Liver (tissue), 8 donors: ENCODE measurements at regions not wholly inside any gene's neighbourhood (a gene's known extent, or its start where the extent isn't known, plus 50 kb on each side); places are given as distances from the start of the nearest gene placed in this dataset.

Experiments used
- DNase-seq: peaks from one replicate; pipeline ENCODE4 v3.0.0-alpha.2; 2017; ENCODE audit warnings: low spot score
- H3K27ac ChIP-seq, 2 donors: one replicate each; pipeline ENCODE4 v1.7.0; 2013; ENCODE audit warnings: inconsistent platforms in 2 of 2, low read length in 2 of 2, control low read depth in 1 of 2, low read depth in 1 of 2, mild to moderate bottlenecking in 1 of 2
- H3K27me3 ChIP-seq, 4 donors: one replicate each; pipeline versions ENCODE4 v1.6.1 to v1.7.0; 2013; ENCODE audit warnings: low read length in 3 of 4, inconsistent platforms in 1 of 4, mild to moderate bottlenecking in 1 of 4, moderate library complexity in 1 of 4; ENCODE audit not compliant: control insufficient read depth in 4 of 4, insufficient read depth in 4 of 4
- H3K36me3 ChIP-seq, 4 donors: one replicate each; pipeline versions ENCODE4 v1.6.1 to v1.7.0; 2013; ENCODE audit warnings: low read length in 3 of 4, mild to moderate bottlenecking in 3 of 4, low read depth in 1 of 4, moderate library complexity in 1 of 4; ENCODE audit not compliant: control insufficient read depth in 4 of 4, insufficient read depth in 3 of 4
- H3K4me1 ChIP-seq, 4 donors: one replicate each; pipeline versions ENCODE4 v1.6.1 to v1.7.0; 2013; ENCODE audit warnings: low read length in 3 of 4, mild to moderate bottlenecking in 3 of 4, moderate library complexity in 1 of 4; ENCODE audit not compliant: control insufficient read depth in 4 of 4, insufficient read depth in 4 of 4
- H3K4me3 ChIP-seq, 3 donors: one replicate each; pipeline versions ENCODE4 v1.6.1 to v1.7.0; 2013; ENCODE audit warnings: low read length in 3 of 3, control low read depth in 1 of 3, low read depth in 1 of 3, mild to moderate bottlenecking in 1 of 3
- H3K9ac ChIP-seq, 2 donors: one replicate each; pipeline ENCODE4 v1.7.0; 2013; ENCODE audit warnings: low read length in 2 of 2, mild to moderate bottlenecking in 2 of 2, moderate library complexity in 2 of 2, control low read depth in 1 of 2, low read depth in 1 of 2
- H3K9me3 ChIP-seq, 4 donors: one replicate each; pipeline versions ENCODE4 v1.6.1 to v1.7.0; 2013; ENCODE audit warnings: low read length in 3 of 4; ENCODE audit not compliant: control insufficient read depth in 4 of 4
- ATF3 ChIP-seq: IDR thresholded peaks from 2 replicates; pipeline ENCODE4 v1.6.1; 2016; ENCODE audit warnings: antibody characterized with exemption
- EGR1 ChIP-seq, 2 donors: IDR thresholded peaks; 2 replicates each; pipeline ENCODE4 v1.6.1; 2016 to 2018; ENCODE audit warnings: antibody characterized with exemption in 2 of 2, low read depth in 2 of 2
- FOXA1 ChIP-seq: IDR thresholded peaks from 2 replicates; pipeline ENCODE4 v1.6.1; 2016; ENCODE audit warnings: antibody characterized with exemption
- FOXA2 ChIP-seq: IDR thresholded peaks from 2 replicates; pipeline ENCODE4 v1.6.1; 2016; ENCODE audit warnings: antibody characterized with exemption
- GABPA ChIP-seq, 2 donors: IDR thresholded peaks in 1 of 2; conservative IDR thresholded peaks in 1 of 2; 2 replicates each; pipeline ENCODE4 v1.6.1; 2016; ENCODE audit warnings: antibody characterized with exemption in 2 of 2, mild to moderate bottlenecking in 1 of 2, moderate library complexity in 1 of 2
- HNF4A ChIP-seq, 2 donors: conservative IDR thresholded peaks; 2 replicates each; pipeline ENCODE4 v1.6.1; 2016; ENCODE audit warnings: antibody characterized with exemption in 2 of 2, mild to moderate bottlenecking in 2 of 2
- HNF4G ChIP-seq: IDR thresholded peaks from 2 replicates; pipeline ENCODE4 v1.6.1; 2016; ENCODE audit warnings: antibody characterized with exemption
- JUND ChIP-seq, 2 donors: IDR thresholded peaks; 2 replicates each; pipeline ENCODE4 v1.6.1; 2016; ENCODE audit warnings: antibody characterized with exemption in 2 of 2
- MAX ChIP-seq: IDR thresholded peaks from 2 replicates; pipeline ENCODE4 v1.6.1; 2016; ENCODE audit warnings: antibody characterized with exemption
- NR2F2 ChIP-seq: IDR thresholded peaks from 2 replicates; pipeline ENCODE4 v1.6.1; 2016; ENCODE audit warnings: antibody characterized with exemption
- RAD21 ChIP-seq, 2 donors: IDR thresholded peaks; 2 replicates each; pipeline ENCODE4 v1.6.1; 2016; ENCODE audit warnings: antibody characterized with exemption in 2 of 2, mild to moderate bottlenecking in 2 of 2
- RXRA ChIP-seq, 2 donors: IDR thresholded peaks; 2 replicates each; pipeline ENCODE4 v1.6.1; 2017 to 2018; ENCODE audit warnings: antibody characterized with exemption in 2 of 2, mild to moderate bottlenecking in 1 of 2
- SP1 ChIP-seq: IDR thresholded peaks from 2 replicates; pipeline ENCODE4 v1.6.1; 2018; ENCODE audit warnings: antibody characterized with exemption, mild to moderate bottlenecking
- TAF1 ChIP-seq: conservative IDR thresholded peaks from 2 replicates; pipeline ENCODE4 v1.6.1; 2016; ENCODE audit warnings: antibody characterized with exemption, mild to moderate bottlenecking
- YY1 ChIP-seq: IDR thresholded peaks from 2 replicates; pipeline ENCODE4 v1.6.1; 2016; ENCODE audit warnings: antibody characterized with exemption, mild to moderate bottlenecking
- WGBS: extraction: QIAGEN DNeasy Blood & Tissue Kit; methylation state at CpG from one replicate; pipeline ENCODE4 v1.1.7; 2013; 5-methylcytosine and 5-hydroxymethylcytosine counted together
- TF ChIP-seq, protein P1 (sequence below): IDR thresholded peaks from 2 replicates; pipeline ENCODE4 v1.6.1; 2016; ENCODE audit warnings: antibody characterized with exemption
- TF ChIP-seq, protein P2 (sequence below): IDR thresholded peaks from 2 replicates; pipeline ENCODE4 v1.6.1; 2016; ENCODE audit warnings: antibody characterized with exemption, mild to moderate bottlenecking
- TF ChIP-seq, protein P3 (sequence below): fragments of 150-350 bp; IDR thresholded peaks from 2 replicates; pipeline ENCODE4 v1.5.1; 2017; ENCODE audit warnings: improper control_type of control experiment, low read depth, low read length; ENCODE audit not compliant: missing input control
- donor health status: healthy.
- donor health status: healthy.
- donor health status: healthy.
- donor health status: healthy.
- donor health status: healthy.

DNA sequence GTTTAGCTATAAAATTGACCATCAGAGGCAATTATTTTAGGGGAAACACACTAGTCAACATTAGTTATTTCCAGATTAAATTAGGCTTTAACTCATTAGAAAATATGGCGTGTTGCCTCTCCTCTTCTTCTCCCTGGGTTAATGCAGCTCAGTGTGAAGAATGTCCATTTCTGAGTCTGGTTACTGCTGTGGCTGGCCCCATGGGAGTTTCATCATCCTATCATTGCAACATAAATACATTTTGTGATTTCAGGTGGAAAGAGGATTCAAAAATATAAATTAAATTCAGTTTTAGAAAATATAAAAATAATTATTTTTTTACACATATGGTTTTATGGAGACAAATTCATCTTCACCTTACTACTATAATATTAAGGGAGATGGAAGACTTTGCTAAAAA, 288.5 kb upstream of the ARSJ start:
- Histone ChIP-seq H3K4me3 (no peak overlapping the region), H3K36me3 (no peaks in the 10 kb centered on the region), H3K27ac (no peak overlapping the region), H3K4me1 (peaks cover 0 to 3% (median 0%) of the 10 kb centered on the region in 4 donors), H3K9me3 (no peaks in the 10 kb centered on the region), H3K9ac (no peak overlapping the region), H3K27me3 (no peaks in the 10 kb centered on the region)
- DNase-seq, result no peak
- WGBS, result 90% methylated on average over 1 of the region's 1 CpG
- TF ChIP-seq, protein P1, sequence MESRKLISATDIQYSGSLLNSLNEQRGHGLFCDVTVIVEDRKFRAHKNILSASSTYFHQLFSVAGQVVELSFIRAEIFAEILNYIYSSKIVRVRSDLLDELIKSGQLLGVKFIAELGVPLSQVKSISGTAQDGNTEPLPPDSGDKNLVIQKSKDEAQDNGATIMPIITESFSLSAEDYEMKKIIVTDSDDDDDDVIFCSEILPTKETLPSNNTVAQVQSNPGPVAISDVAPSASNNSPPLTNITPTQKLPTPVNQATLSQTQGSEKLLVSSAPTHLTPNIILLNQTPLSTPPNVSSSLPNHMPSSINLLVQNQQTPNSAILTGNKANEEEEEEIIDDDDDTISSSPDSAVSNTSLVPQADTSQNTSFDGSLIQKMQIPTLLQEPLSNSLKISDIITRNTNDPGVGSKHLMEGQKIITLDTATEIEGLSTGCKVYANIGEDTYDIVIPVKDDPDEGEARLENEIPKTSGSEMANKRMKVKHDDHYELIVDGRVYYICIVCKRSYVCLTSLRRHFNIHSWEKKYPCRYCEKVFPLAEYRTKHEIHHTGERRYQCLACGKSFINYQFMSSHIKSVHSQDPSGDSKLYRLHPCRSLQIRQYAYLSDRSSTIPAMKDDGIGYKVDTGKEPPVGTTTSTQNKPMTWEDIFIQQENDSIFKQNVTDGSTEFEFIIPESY, result no peak
- TF ChIP-seq HNF4G, result no peak

DNA sequence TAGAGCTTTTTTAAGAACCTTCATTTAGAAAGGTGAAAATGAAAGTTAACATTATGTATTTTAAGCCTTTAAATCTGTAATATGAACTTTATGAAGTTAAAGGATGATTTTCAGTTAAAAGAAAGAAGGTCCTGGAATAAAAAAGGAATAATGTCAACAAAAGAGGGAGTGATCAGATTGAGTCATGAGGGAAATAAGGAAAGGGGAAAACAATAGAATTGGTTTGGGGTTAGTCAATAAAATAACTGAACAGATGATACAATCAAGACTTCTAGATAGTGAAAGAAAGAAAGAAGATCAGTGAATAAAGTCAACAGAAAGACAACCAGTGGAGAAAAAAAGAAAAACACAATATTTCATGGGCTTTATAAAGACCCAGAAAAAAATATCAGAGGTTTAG, 291.6 kb upstream of the ARSJ start:
- Histone ChIP-seq H3K4me1 (no peaks in the 10 kb centered on the region), H3K36me3 (no peaks in the 10 kb centered on the region), H3K9ac (no peak overlapping the region), H3K27me3 (no peaks in the 10 kb centered on the region), H3K9me3 (no peaks in the 10 kb centered on the region), H3K4me3 (no peak overlapping the region), H3K27ac (no peak overlapping the region)
- no peak for DNase-seq
- TF ChIP-seq SP1, result no peak
- TF ChIP-seq MAX, result no peak
- TF ChIP-seq YY1, result no peak
- TF ChIP-seq FOXA2, result no peak
- no peak for TF ChIP-seq TAF1
- TF ChIP-seq ATF3, result no peak
- TF ChIP-seq FOXA1, result no peak
- TF ChIP-seq EGR1 (IDR thresholded peaks at IDR 0.05; ENCODE audit: low read depth in 2 of 2), result no peak
- TF ChIP-seq RXRA (IDR thresholded peaks at IDR 0.05), result no peak
- TF ChIP-seq, protein P2, sequence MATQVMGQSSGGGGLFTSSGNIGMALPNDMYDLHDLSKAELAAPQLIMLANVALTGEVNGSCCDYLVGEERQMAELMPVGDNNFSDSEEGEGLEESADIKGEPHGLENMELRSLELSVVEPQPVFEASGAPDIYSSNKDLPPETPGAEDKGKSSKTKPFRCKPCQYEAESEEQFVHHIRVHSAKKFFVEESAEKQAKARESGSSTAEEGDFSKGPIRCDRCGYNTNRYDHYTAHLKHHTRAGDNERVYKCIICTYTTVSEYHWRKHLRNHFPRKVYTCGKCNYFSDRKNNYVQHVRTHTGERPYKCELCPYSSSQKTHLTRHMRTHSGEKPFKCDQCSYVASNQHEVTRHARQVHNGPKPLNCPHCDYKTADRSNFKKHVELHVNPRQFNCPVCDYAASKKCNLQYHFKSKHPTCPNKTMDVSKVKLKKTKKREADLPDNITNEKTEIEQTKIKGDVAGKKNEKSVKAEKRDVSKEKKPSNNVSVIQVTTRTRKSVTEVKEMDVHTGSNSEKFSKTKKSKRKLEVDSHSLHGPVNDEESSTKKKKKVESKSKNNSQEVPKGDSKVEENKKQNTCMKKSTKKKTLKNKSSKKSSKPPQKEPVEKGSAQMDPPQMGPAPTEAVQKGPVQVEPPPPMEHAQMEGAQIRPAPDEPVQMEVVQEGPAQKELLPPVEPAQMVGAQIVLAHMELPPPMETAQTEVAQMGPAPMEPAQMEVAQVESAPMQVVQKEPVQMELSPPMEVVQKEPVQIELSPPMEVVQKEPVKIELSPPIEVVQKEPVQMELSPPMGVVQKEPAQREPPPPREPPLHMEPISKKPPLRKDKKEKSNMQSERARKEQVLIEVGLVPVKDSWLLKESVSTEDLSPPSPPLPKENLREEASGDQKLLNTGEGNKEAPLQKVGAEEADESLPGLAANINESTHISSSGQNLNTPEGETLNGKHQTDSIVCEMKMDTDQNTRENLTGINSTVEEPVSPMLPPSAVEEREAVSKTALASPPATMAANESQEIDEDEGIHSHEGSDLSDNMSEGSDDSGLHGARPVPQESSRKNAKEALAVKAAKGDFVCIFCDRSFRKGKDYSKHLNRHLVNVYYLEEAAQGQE, result no peak
- TF ChIP-seq HNF4A (conservative IDR thresholded peaks at IDR 0.05), result no peak
- TF ChIP-seq, protein P1, result no peak
- no peak for TF ChIP-seq JUND (IDR thresholded peaks at IDR 0.05)
- no peak for TF ChIP-seq RAD21 (IDR thresholded peaks at IDR 0.05)
- no peak for TF ChIP-seq HNF4G
- TF ChIP-seq, protein P3, sequence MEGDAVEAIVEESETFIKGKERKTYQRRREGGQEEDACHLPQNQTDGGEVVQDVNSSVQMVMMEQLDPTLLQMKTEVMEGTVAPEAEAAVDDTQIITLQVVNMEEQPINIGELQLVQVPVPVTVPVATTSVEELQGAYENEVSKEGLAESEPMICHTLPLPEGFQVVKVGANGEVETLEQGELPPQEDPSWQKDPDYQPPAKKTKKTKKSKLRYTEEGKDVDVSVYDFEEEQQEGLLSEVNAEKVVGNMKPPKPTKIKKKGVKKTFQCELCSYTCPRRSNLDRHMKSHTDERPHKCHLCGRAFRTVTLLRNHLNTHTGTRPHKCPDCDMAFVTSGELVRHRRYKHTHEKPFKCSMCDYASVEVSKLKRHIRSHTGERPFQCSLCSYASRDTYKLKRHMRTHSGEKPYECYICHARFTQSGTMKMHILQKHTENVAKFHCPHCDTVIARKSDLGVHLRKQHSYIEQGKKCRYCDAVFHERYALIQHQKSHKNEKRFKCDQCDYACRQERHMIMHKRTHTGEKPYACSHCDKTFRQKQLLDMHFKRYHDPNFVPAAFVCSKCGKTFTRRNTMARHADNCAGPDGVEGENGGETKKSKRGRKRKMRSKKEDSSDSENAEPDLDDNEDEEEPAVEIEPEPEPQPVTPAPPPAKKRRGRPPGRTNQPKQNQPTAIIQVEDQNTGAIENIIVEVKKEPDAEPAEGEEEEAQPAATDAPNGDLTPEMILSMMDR, result no peak
- TF ChIP-seq GABPA (IDR thresholded peaks at IDR 0.05 in 1 of 2, conservative IDR thresholded peaks at IDR 0.05 in 1 of 2), result no peak
- no peak for TF ChIP-seq NR2F2
